Heart right ventricle (tissue), 16 donors: ENCODE measurements at regions not wholly inside any gene's neighbourhood (a gene's known extent, or its start where the extent isn't known, plus 50 kb on each side); places are given as distances from the start of the nearest gene placed in this dataset.

ENCODE experiments used
- ATAC-seq, 8 donors: fragments of 200-7000 bp; cut with Tn5 transposase; one replicate each; pipeline ENCODE4 v1.9.1; 2020; ENCODE audit warnings: mild to moderate bottlenecking in 8 of 8, moderate library complexity in 8 of 8, moderate number of reproducible peaks in 1 of 8
- DNase-seq, 2 donors: peaks; one replicate each; pipeline ENCODE4 v3.0.0-alpha.2; 2020
- H3K27ac ChIP-seq, 10 donors: fragments of 200-600 bp; sonication (generic) in 2 of 10; one replicate each; pipeline versions ENCODE4 v1.5.0 to v1.8.0; 2020 to 2022; ENCODE audit warnings: mild to moderate bottlenecking in 3 of 10
- H3K27me3 ChIP-seq, 7 donors: fragments of 200-600 bp; one replicate each; pipeline ENCODE4 v1.8.0; 2021 to 2022; ENCODE audit warnings: mild to moderate bottlenecking in 2 of 7
- H3K36me3 ChIP-seq, 9 donors: fragments of 200-600 bp; sonication (generic) in 1 of 9; one replicate each; pipeline versions ENCODE4 v1.5.0 to v1.8.0; 2020 to 2022; ENCODE audit warnings: mild to moderate bottlenecking in 2 of 9
- H3K4me1 ChIP-seq, 9 donors: fragments of 200-600 bp; sonication (generic) in 1 of 9; one replicate each; pipeline versions ENCODE4 v1.5.0 to v1.8.0; 2020 to 2022; ENCODE audit warnings: mild to moderate bottlenecking in 4 of 9
- H3K4me3 ChIP-seq, 10 donors: fragments of 200-600 bp; sonication (generic) in 2 of 10; one replicate each; pipeline versions ENCODE4 v1.5.0 to v1.8.0; 2020 to 2022; ENCODE audit warnings: mild to moderate bottlenecking in 7 of 10, moderate library complexity in 2 of 10
- H3K9me3 ChIP-seq, 11 donors: fragments of 200-600 bp in 10 of 11; sonication (generic) in 2 of 11; one replicate each; pipeline versions ENCODE4 v1.5.0 to v1.8.0; 2013 to 2022; ENCODE audit warnings: mild to moderate bottlenecking in 2 of 11, control low read depth in 1 of 11, moderate library complexity in 1 of 11
- WGBS, 2 donors: extraction: QIAGEN DNeasy Blood & Tissue Kit; methylation state at CpG; one replicate each; pipeline ENCODE4 v1.1.7; 2013; ENCODE audit warnings: inconsistent platforms in 1 of 2; 5-methylcytosine and 5-hydroxymethylcytosine counted together
- intact Hi-C, 10 donors: fragments of 100-400 bp; cut with DNase I; formaldehyde crosslinking; loops; one replicate each; pipeline versions ENCODE4 v1.11.1 to v1.14.2; 2022
- TF ChIP-seq, protein P1 (sequence below), 9 donors: fragments of 200-600 bp; sonication (generic) in 2 of 9; IDR thresholded peaks; one replicate each; pipeline versions ENCODE4 v1.5.0 to v1.8.0; 2021 to 2022; ENCODE audit warnings: antibody characterized with exemption in 9 of 9, mild to moderate bottlenecking in 5 of 9, moderate library complexity in 1 of 9
- donor health status: Arrhythmogenic right ventricular cardiomyopathy.
- donor health status: ischemic (EF 13 %, LVEDD 7.1; RV severe dilation, severe dysfunction).
- donor health status: healthy with polysubstance abuse.
- donor health status: DM: no; HTN: yes; CAD: no.
- donor health status: DM: no; HTN: no; CAD: no.
- donor health status: ischemic (EF 25% LVEDD 6.9; RV normal size, moderate dysfunction).
- donor health status: ischemic (EF 25% LVEDD 5.7; RV mildly dilated, moderate dysfunction).
- donor health status: healthy.
- donor health status: DM: yes; HTN: yes; CAD: no.
- donor health status: Ischemic cardiomyopathy.
- donor health status: ischemic (EF 35%, LVEDD 5.7; RV mildly dilated, moderate dysfunction).
- donor health status: nonischemic (EF 11% LVEDD 7.7; RV severe dilation, severe dysfunction).
- donor health status: DM: yes; HTN: yes; CAD: no.
- donor health status: PGD.
- donor health status: ischemic (EF 29% LVEDD 5.4; RV normal size, mild dysfunction).
- donor health status: nonischemic (EF 23%, LVEDD 6.1; RV moderate dilation, normal function).

DNA sequence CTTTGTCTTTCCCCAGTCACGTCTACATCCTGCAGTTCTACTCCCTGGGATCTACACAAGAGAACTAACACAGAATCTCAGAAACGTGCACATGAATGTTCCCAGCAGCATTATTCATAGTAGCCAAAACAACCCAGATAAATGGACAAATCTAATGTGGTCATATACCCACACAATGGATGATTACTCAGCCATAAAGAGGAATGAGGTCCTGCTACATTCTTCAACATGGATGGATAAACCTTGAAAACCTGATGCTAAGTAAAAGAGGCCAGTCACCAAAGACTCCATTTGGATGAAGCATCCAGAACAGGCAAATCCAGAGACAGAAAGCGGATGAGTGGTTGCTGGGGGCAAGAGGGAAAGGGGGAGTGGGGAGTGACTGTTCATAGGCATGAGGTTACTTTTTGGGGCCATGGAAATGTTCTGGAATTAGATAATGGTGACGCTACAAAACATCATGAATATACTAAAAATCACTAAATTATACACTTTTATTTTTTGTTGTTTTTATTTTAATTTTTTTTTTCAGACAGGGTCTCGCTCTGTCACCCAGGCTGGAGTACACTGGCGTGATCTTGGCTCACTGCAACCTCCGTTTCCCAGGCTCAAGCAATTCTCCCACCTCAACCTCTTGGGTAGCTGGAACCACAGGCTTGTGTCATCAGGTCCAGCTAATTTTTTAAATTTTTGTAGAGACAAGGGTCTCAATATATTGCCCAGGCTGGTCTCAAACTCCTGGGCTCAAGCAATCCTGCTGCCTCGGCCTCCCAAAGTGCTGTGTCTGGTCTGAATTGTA is 50.8 kb upstream of the DSN1 start:
- intact Hi-C loops: loop anchor here in 1 of 10 donors (5.0 kb wide), 1 partner anchor 38 kb away; a partner anchor contains a TSS
- TF ChIP-seq, protein P1, sequence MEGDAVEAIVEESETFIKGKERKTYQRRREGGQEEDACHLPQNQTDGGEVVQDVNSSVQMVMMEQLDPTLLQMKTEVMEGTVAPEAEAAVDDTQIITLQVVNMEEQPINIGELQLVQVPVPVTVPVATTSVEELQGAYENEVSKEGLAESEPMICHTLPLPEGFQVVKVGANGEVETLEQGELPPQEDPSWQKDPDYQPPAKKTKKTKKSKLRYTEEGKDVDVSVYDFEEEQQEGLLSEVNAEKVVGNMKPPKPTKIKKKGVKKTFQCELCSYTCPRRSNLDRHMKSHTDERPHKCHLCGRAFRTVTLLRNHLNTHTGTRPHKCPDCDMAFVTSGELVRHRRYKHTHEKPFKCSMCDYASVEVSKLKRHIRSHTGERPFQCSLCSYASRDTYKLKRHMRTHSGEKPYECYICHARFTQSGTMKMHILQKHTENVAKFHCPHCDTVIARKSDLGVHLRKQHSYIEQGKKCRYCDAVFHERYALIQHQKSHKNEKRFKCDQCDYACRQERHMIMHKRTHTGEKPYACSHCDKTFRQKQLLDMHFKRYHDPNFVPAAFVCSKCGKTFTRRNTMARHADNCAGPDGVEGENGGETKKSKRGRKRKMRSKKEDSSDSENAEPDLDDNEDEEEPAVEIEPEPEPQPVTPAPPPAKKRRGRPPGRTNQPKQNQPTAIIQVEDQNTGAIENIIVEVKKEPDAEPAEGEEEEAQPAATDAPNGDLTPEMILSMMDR (IDR thresholded peaks at IDR 0.05): no peak
- H3K27me3 ChIP-seq: no peaks in the 10 kb centered on the region
- no peak for DNase-seq
- 92 to 93% methylated on average over 8 of the region's 8 CpGs for WGBS, 2 donors
- H3K27ac ChIP-seq: no peak overlapping the region
- no peaks in the 10 kb centered on the region for H3K9me3 ChIP-seq
- H3K4me3 ChIP-seq: no peak overlapping the region
- H3K4me1 ChIP-seq: peaks cover 0 to 63% (median 40%) of the 10 kb centered on the region in 9 donors
- peaks cover 0 to 86% (median 29%) of the 10 kb centered on the region in 9 donors for H3K36me3 ChIP-seq
- no peak for ATAC-seq

DNA sequence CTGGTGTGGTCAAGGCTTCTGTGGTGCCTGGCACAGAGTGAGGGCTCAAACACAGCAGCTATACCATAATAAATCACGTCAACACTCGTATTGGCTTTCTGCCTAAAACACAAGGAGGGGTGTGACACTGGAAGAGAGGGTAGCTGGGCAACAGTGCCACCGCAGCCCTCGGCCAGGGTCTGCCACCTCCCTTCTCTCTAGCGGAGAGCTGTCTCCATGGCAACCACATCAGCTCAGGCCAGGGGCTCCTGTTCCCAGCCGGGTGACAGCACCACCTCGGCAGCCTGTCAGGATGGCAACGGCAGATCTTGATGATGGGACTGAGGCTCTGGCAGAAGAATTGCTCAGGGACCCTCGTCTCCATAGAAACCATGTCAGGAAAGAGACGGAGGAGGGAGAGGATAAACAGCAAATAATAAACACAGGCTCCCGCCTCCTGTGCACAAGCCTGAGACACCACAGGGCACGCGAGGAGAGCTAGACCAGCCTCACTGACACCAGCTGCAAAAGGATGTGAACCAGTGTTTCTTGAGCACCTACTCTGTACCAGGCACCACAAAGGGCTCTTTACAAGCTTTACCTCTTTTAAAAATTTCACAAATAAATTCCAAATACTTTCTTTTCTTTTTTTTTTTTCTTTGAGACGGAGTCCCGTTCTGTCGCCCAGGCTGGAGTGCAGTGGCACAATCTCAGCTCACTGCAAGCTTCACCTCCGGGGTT is 50.4 kb upstream of the TLDC2 start:
- intact Hi-C loops: loop anchor here in 2 of 10 donors (5.0 kb wide), 1 partner anchor 37 kb away; a partner anchor contains a TSS
- TF ChIP-seq, protein P1 (IDR thresholded peaks at IDR 0.05): no peak
- Histone ChIP-seq H3K9me3 (no peaks in the 10 kb centered on the region), H3K36me3 (peaks cover 0 to 83% (median 29%) of the 10 kb centered on the region in 9 donors), H3K27ac (no peak overlapping the region), H3K27me3 (no peaks in the 10 kb centered on the region), H3K4me3 (no peak overlapping the region), H3K4me1 (peaks cover 3 to 63% (median 41%) of the 10 kb centered on the region in 9 donors)
- WGBS, 2 donors: 59 to 67% methylated on average over 17 of the region's 17 CpGs
- no peak for DNase-seq
- no peak for ATAC-seq
